SIG-M5 (cell line): ENCODE measurements at regions not wholly inside any gene's neighbourhood (a gene's known extent, or its start where the extent isn't known, plus 50 kb on each side); places are given as distances from the start of the nearest gene placed in this dataset.

Experiments
- DNase-seq: peaks from one replicate; lab custom pipeline; 2025; lab: John Stamatoyannopoulos, UW

GRCh38 chr6:170483413-170483812 is 69.7 kb downstream of the PSMB1 start:
- no peak for DNase-seq

DNA sequence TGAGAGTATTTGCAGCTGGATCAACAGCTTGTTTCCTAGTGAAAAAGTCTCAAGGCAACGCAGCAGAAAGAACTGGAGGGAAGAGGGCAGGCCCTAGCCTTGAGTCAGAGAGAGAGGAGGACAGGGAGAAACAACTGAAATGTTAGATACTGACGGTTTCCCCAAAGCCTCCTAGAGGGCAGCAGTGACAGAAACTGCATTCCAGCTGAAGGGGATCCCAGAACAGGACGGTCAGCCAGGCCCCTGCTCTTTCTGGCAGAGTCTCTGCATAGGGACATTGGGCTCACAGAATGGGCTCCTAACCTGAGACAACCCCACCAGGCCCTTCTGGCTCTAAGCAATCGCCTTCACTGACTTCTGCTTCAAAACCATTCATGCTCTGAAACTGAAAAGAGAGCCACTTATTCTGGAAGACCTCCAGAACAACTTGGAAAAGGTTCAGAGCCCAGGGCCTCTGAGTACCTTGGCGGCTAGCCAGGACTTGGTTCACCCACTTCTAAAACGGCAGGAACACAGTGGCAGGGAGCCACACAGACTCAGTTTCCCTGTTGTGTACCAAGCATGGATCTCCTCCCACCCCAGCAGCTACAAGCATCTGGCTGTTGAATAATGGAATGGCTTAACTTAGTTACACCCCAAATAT is 72.9 kb downstream of the PSMB1 start:
- no peak for DNase-seq

- peak; percentile 35 for DNase-seq
Observed at GRCh38 chr6:170476360-170476759, 76.7 kb downstream of the PSMB1 start.

DNA sequence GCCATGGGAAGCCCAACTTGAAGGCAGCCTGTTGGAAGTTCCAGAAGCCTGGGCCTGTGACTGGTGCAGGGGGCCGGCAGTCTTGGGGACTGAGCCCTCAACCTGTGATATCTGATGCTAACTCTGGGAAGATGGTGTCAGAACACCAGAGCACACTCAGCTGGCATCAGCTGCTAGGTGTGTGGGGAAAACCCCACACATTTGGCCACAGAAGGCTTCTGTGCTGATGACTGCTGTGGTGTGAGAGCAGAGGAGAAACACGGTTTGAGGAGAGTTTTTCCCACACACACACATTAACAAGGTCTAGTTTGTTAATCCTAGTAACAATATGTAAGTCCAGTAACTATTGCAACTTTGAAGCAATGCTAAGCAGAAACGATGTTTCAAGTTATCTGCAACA is 78.0 kb downstream of the PSMB1 start:
- DNase-seq: no peak

- no peak for DNase-seq
Observed at GRCh38 chr6:170473801-170474200, 79.3 kb downstream of the PSMB1 start.

GRCh38 chr6:170473301-170473717 is 79.8 kb downstream of the PSMB1 start:
- DNase-seq: no peak

DNA sequence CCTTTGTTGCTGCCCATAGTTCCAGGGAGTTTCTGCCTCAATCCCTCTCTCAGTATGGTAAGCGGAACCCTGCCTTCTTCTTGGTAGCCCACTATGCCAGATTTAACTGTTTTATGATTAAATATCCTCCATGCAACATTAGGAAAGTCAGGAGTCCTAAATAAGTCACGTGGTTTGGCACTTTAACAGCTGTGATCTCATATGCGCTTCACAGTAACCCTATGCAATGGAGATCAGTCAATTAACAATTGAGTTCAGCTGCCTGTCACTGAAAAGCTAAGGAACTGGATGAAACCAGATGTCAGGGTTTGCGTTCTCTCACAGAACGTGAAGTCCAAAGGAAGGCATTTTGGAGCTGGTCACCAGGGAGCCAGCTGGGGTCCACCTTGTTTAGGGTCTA is 81.6 kb downstream of the PSMB1 start:
- no peak for DNase-seq

DNA sequence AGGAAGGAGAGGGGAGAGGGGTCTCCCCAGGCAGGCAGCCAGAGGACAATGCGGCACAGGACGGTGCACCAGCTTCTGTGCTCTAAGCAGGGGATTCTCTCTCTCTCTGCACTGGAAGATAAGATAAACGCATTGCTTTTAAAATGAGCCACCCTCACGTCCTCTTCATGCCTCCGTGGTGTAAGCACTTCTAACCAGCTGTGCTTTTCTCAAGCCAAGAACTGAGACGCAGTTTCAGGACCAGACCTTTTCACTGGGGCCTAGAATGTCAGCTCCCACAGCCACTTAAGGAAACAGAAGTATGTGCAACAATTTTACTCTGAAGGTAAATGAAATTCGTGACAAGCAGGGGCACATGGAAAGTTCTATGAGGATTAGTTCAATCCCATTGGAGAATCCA is 82.4 kb downstream of the PSMB1 start:
- DNase-seq: no peak

DNA sequence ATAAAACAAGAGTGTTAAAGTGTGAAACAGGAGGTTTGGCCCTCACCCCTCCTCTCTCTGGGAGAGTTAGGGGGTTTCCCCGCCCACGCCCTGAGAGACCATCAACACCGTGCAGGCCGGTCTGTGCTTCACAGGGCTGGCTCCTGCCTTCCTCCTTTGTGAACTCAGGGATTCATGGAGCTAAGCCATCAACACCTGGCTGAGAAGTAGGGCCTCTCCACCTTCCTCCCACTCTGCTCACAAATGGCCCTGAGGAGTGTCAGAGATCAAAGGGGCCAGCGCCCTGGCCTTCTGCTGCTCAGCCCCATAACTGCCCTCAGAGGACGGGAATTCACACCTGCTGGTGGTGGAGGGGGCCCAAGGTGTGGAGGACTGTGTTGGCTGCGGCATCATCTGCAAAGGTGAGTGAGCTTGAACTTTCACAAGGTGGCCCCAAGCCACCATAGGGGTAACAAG is 88.6 kb downstream of the PSMB1 start:
- no peak for DNase-seq

DNA sequence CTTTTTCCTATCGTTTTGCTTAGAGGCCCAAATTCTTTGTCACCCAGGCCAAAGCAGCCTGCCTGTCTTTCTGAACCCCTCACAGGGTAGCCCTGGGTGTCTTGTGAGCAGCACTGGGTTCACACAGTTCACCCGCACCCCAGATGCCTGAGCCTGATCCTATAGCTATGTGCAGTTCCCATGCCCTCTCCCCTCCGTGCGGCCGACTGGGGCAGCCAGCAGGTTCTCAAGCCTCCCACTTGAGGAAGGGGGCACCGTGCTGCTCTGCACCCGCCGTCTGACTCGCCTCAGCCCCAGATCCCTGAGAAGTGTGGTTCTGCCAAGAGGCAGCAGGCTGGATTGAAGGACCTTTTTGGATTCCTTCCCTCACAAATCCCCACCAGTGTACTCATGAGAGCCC is 89.0 kb downstream of the PSMB1 start:
- DNase-seq: no peak

DNA sequence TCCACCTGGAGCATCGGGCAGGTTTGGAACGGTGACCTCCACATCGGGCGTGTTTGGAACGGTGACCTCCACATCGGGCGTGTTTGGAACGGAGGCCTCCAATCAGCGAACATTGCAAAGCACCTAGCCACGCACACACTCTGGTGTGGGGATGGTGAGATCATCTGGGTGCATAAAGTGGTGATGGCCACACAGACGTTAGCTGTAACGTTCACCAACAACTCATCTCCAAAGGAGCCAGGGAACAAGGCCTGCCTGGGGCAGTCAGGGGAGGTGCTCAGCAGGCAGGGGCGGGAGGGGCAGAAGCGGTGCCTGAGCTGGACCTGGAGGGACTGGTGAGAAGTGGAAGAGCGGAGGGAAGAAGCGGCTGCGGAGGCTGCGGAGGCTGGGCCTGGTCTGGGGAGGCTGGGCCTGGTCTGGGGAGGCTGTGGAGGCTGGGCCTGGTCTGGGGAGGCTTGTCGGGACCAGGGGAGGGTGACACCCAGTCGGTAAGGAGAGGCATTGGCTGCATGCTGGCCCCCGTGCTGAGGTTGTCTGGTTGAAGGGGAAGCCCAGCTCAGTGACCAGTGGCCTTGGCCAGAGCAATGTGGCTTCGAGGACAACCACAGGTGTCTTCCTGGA is 89.9 kb downstream of the PSMB1 start:
- DNase-seq: no peak

DNA sequence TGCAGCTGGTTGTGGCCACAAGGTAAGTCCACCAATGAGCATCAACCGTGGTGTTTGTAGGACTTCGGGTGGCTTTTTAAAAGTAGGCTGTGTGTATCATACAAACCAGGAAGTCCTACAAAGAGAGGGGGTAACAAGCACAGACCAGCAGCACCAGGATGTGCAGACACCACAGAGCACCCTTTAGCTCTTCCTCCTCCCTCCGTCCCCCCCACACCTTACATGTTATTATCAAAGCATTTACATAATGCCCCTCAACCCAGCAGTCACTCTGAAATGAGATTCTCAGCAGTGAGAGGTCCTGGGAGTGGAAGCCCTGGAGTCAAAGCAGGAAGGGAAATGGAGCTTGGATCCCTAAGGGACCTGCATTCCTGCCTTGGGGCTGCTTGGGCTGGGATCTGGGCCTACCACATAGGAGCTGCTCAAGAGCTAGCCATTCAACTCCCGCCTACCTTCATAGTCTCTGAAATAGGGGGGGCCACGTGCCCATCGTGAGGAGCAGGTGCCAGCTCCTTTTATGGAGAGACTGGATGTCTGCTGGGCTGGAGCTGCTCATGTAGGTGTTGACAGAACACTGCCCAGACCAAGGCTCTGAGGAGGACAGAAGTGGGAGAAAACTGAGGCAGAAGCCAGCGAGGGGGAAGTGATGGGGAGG is 90.6 kb downstream of the PSMB1 start:
- no peak for DNase-seq

GRCh38 chr6:170461556-170462365 is 91.3 kb downstream of the PSMB1 start:
- DNase-seq: no peak

GRCh38 chr6:170461111-170461510 is 92.0 kb downstream of the PSMB1 start:
- DNase-seq: no peak

DNA sequence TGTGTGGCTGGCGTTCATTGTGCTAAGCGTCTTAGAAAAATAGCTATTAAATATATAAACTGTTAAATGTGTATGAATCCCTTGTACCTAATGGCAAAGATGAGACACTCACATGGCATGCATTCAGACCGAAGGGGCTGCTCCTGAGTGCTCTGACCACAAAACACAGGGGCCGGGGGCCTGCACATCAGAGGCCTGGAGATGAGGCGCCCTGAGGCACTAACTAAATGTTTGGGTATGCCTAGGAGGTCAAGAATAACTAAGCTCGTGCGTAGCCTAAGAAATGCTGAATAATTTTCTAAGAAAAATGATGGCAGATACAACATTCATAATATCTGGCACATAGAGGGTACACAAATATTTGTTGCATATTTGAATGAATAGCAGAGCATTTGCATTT is 92.5 kb downstream of the PSMB1 start:
- no peak for DNase-seq

DNA sequence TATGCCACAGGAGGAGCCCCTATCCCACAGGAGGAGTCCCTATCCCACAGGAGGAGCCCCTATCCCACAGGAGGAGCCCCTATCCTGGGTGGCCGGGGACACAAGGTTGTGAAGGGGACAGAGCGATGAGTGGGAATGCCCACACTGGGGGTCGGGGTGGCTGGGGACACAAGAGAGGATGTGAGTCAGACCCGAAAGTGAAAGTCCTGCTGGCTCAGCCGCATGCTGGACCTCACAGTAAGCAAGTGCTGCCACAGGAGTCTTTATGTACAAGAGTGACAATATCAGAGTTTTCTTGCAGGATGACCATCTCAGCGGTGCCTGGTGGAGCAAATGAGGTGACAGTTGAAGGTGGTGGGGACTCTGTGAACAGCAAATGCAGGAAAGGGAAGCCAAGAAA is 93.7 kb downstream of the PSMB1 start:
- DNase-seq: no peak

GRCh38 chr6:170456886-170457698 is 96.0 kb downstream of the PSMB1 start:
- DNase-seq: no peak
